Smooth muscle cell (in vitro differentiated cells): ENCODE measurements at regions not wholly inside any gene's neighbourhood (a gene's known extent, or its start where the extent isn't known, plus 50 kb on each side); places are given as distances from the start of the nearest gene placed in this dataset.

Experiments used
- DNase-seq: peaks from one replicate; lab custom pipeline; 2025; ENCODE audit not compliant: unreplicated experiment; lab: John Stamatoyannopoulos, UW
- H2AFZ ChIP-seq: fragments of 200-600 bp; sonication (generic); 2 replicates; pipeline ENCODE4 v1.6.0; 2016; ENCODE audit warnings: antibody characterized with exemption, low read depth, mild to moderate bottlenecking
- H3F3A ChIP-seq: fragments of 200-600 bp; sonication (generic); 2 replicates; pipeline ENCODE4 v1.6.0; 2017; ENCODE audit warnings: antibody characterized with exemption, low read depth
- H3K27ac ChIP-seq: fragments of 200-600 bp; sonication (generic); 2 replicates; pipeline ENCODE4 v1.5.1; 2016; ENCODE audit warnings: low read depth, mild to moderate bottlenecking
- H3K27me3 ChIP-seq: fragments of 200-600 bp; sonication (generic); 2 replicates; pipeline ENCODE4 v1.6.1; 2016; ENCODE audit warnings: low read depth, mild to moderate bottlenecking
- H3K36me3 ChIP-seq: fragments of 200-600 bp; sonication (generic); 2 replicates; pipeline ENCODE4 v1.5.1; 2016; ENCODE audit warnings: low read depth
- H3K4me1 ChIP-seq: fragments of 200-600 bp; sonication (generic); 2 replicates; pipeline ENCODE4 v1.5.1; 2016; ENCODE audit warnings: low read depth
- H3K4me2 ChIP-seq: fragments of 200-600 bp; sonication (generic); 2 replicates; pipeline ENCODE4 v1.6.0; 2016; ENCODE audit warnings: mild to moderate bottlenecking
- H3K4me3 ChIP-seq: fragments of 200-600 bp; sonication (generic); 2 replicates; pipeline ENCODE4 v1.5.1; 2016; ENCODE audit warnings: mild to moderate bottlenecking
- H3K79me2 ChIP-seq: fragments of 200-600 bp; sonication (generic); 2 replicates; pipeline ENCODE4 v1.6.0; 2016; ENCODE audit warnings: low read depth, mild to moderate bottlenecking
- H3K9ac ChIP-seq: fragments of 200-600 bp; sonication (generic); 2 replicates; pipeline ENCODE4 v1.6.0; 2016; ENCODE audit warnings: low read depth
- H3K9me3 ChIP-seq: fragments of 200-600 bp; sonication (generic); replicated peaks from 2 replicates; pipeline ENCODE4 v1.5.1; 2016; ENCODE audit warnings: low read depth
- H4K20me1 ChIP-seq: fragments of 200-600 bp; sonication (generic); 2 replicates; pipeline ENCODE4 v1.6.0; 2016; ENCODE audit warnings: low read depth
- WGBS: methylation state at CpG from one replicate; pipeline ENCODE4 v1.1.7; 2016; ENCODE audit warnings: low lambda C conversion rate; 5-methylcytosine and 5-hydroxymethylcytosine counted together
- TF ChIP-seq, protein P1 (sequence below): fragments of 200-600 bp; sonication (generic); IDR thresholded peaks from 2 replicates; pipeline ENCODE4 v1.5.1; 2017; ENCODE audit warnings: borderline replicate concordance, mild to moderate bottlenecking, antibody characterized with exemption; ENCODE audit not compliant: insufficient read depth, poor library complexity, severe bottlenecking

GRCh38 chr3:177711637-177712036 lies 514.4 kb upstream of the TBL1XR1 start:
- H2AFZ ChIP-seq, result no peak overlapping the region
- peaks cover 12% of the 10 kb centered on the region for H3F3A ChIP-seq
- no peaks in the 10 kb centered on the region for H3K79me2 ChIP-seq
- WGBS, result 49% methylated on average over 4 of the region's 4 CpGs
- no peaks in the 10 kb centered on the region for H3K4me1 ChIP-seq
- no peak overlapping the region for H3K9ac ChIP-seq
- H3K4me2 ChIP-seq, result peak overlapping the region; percentile 33
- TF ChIP-seq, protein P1, sequence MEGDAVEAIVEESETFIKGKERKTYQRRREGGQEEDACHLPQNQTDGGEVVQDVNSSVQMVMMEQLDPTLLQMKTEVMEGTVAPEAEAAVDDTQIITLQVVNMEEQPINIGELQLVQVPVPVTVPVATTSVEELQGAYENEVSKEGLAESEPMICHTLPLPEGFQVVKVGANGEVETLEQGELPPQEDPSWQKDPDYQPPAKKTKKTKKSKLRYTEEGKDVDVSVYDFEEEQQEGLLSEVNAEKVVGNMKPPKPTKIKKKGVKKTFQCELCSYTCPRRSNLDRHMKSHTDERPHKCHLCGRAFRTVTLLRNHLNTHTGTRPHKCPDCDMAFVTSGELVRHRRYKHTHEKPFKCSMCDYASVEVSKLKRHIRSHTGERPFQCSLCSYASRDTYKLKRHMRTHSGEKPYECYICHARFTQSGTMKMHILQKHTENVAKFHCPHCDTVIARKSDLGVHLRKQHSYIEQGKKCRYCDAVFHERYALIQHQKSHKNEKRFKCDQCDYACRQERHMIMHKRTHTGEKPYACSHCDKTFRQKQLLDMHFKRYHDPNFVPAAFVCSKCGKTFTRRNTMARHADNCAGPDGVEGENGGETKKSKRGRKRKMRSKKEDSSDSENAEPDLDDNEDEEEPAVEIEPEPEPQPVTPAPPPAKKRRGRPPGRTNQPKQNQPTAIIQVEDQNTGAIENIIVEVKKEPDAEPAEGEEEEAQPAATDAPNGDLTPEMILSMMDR, result no peak
- H3K36me3 ChIP-seq, result no peaks in the 10 kb centered on the region
- no peaks in the 10 kb centered on the region for H3K9me3 ChIP-seq
- no peak overlapping the region for H3K4me3 ChIP-seq
- H4K20me1 ChIP-seq, result no peaks in the 10 kb centered on the region
- no peak overlapping the region for H3K27ac ChIP-seq
- no peaks in the 10 kb centered on the region for H3K27me3 ChIP-seq
- no peak for DNase-seq

DNA sequence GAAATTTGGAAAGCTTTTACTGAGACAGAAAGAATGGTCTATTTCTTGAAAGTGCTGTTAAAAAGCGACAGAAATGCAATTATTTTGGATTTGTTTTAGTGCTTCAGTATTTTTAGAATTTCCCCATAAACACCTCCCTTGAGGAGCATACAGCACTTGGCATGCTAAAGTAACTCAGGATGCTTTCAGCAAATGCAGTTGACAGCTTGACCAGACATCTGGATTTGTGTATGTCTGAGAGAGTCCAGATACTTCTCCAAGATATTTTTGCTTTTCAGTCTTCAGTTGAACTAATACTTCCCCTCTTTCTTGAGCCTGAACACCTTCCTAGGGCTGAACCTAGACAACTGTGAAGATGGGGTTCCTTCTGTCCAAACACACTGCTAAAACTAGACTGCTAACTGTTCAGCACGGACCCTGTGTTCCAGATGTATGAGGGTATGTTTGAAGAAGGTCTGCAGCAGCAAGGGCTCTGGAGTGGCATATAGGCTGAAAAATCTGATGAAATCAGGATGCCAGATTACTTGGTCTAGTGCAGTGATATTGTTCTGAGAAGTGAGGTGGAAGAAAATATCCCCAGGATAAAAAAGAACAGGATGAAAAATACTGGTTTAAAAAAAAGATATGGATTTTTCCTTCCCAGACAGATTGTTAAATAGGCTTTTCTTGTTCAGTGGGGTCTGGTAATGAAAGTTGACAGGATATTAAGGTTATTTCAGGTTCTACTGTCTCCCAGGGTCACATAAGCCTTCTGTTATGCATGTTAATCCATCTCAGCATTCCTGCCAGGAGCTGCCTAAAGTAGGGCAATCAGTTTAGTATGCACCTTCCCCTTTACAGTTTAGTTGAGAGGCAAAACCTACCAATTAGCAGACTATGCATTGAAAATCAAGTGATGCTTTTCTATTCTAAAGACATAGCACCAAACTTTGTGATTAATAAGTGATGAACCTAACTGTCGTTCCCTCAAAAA lies 516.9 kb upstream of the TBL1XR1 start:
- Histone ChIP-seq H3K4me1 (no peaks in the 10 kb centered on the region), H2AFZ (no peak overlapping the region), H3K4me3 (no peak overlapping the region), H3K79me2 (no peaks in the 10 kb centered on the region), H3K27me3 (no peaks in the 10 kb centered on the region), H3K27ac (no peak overlapping the region), H3K36me3 (no peaks in the 10 kb centered on the region), H3F3A (peaks cover 12% of the 10 kb centered on the region), H3K4me2 (peak overlapping the region; percentile 19), H3K9me3 (no peaks in the 10 kb centered on the region), H4K20me1 (no peaks in the 10 kb centered on the region), H3K9ac (no peak overlapping the region)
- no peak for DNase-seq
- TF ChIP-seq, protein P1, result no peak
- WGBS, result 65% methylated on average over 3 of the region's 3 CpGs

DNA sequence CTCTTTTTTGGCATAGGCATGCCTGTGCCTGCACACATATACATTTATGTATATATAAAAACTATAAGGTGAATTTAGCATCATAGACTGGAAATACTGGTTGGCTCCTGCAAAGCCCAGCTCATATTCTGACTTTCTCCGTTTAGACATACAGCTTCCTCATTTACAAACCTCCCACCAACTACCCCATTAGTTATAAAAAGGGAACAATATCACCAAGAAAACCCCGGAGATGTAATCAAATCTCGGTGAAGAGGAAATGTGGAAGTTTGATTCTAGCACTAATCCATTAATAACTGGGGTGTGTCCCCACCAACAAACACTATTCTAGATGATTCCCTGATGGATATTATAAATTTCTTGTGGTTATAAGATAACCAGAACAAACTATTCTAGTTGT lies 517.7 kb upstream of the TBL1XR1 start:
- no peak for DNase-seq
- TF ChIP-seq, protein P1, result no peak
- WGBS, result 70% methylated on average over 3 of the region's 3 CpGs
- Histone ChIP-seq H2AFZ (no peak overlapping the region), H3K27me3 (no peaks in the 10 kb centered on the region), H3K4me2 (no peak overlapping the region), H4K20me1 (no peaks in the 10 kb centered on the region), H3K4me1 (no peaks in the 10 kb centered on the region), H3K9me3 (no peaks in the 10 kb centered on the region), H3K4me3 (no peak overlapping the region), H3K36me3 (no peaks in the 10 kb centered on the region), H3K9ac (no peak overlapping the region), H3K27ac (no peak overlapping the region), H3F3A (peaks cover 12% of the 10 kb centered on the region), H3K79me2 (no peaks in the 10 kb centered on the region)
